ENCODE measurements at regions not wholly inside any gene's neighbourhood (a gene's known extent, or its start where the extent isn't known, plus 50 kb on each side); places are given as distances from the start of the nearest gene placed in this dataset.

DNA sequence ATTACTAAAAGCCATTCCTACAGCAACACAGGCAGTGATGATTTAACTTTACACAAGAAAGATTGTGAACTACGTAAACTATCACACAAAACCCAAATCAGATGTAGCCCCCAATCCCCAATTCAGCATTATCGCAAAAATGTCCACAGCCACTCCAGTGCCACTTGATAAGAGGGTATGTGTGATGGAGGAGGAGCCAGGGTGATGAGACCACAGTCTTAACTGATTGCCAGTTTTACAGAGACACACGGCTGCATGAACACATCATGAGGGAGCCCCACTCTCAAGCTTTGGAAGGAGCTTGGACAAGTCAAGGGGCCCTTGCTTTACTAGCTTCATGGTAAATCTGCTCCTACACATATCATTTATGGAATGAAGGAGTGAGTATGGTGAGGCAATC lies 116.0 kb downstream of the FAM161A start:
- no peak for TF ChIP-seq MAFK (IDR thresholded peaks at IDR 0.05; ENCODE audit: low read depth, low read length)
- TF ChIP-seq, protein P1, sequence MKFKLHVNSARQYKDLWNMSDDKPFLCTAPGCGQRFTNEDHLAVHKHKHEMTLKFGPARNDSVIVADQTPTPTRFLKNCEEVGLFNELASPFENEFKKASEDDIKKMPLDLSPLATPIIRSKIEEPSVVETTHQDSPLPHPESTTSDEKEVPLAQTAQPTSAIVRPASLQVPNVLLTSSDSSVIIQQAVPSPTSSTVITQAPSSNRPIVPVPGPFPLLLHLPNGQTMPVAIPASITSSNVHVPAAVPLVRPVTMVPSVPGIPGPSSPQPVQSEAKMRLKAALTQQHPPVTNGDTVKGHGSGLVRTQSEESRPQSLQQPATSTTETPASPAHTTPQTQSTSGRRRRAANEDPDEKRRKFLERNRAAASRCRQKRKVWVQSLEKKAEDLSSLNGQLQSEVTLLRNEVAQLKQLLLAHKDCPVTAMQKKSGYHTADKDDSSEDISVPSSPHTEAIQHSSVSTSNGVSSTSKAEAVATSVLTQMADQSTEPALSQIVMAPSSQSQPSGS (IDR thresholded peaks at IDR 0.05; ENCODE audit: low read length), result no peak
- TF ChIP-seq HDAC6 (IDR thresholded peaks at IDR 0.05; ENCODE audit: low read depth, low read length), result no peak
- no peak for TF ChIP-seq NRF1 (IDR thresholded peaks at IDR 0.05; ENCODE audit: low read depth, low read length)
- no peak for TF ChIP-seq SP4 (IDR thresholded peaks at IDR 0.05; ENCODE audit: low read length)
- TF ChIP-seq, protein P2, sequence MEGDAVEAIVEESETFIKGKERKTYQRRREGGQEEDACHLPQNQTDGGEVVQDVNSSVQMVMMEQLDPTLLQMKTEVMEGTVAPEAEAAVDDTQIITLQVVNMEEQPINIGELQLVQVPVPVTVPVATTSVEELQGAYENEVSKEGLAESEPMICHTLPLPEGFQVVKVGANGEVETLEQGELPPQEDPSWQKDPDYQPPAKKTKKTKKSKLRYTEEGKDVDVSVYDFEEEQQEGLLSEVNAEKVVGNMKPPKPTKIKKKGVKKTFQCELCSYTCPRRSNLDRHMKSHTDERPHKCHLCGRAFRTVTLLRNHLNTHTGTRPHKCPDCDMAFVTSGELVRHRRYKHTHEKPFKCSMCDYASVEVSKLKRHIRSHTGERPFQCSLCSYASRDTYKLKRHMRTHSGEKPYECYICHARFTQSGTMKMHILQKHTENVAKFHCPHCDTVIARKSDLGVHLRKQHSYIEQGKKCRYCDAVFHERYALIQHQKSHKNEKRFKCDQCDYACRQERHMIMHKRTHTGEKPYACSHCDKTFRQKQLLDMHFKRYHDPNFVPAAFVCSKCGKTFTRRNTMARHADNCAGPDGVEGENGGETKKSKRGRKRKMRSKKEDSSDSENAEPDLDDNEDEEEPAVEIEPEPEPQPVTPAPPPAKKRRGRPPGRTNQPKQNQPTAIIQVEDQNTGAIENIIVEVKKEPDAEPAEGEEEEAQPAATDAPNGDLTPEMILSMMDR (IDR thresholded peaks at IDR 0.05; ENCODE audit: control extremely low read depth in 1 of 3, insufficient read depth in 1 of 3, low read depth in 1 of 3, low read length in 3 of 3), result no peak
- no peak for TF ChIP-seq RXRA (IDR thresholded peaks at IDR 0.05; ENCODE audit: insufficient read depth, low read depth, low read length)
- no peak for TF ChIP-seq JUN (IDR thresholded peaks at IDR 0.05; ENCODE audit: low read depth, low read length)

Data from H1 (cell line).